ENCODE measurements at regions not wholly inside any gene's neighbourhood (a gene's known extent, or its start where the extent isn't known, plus 50 kb on each side); places are given as distances from the start of the nearest gene placed in this dataset.

DNA sequence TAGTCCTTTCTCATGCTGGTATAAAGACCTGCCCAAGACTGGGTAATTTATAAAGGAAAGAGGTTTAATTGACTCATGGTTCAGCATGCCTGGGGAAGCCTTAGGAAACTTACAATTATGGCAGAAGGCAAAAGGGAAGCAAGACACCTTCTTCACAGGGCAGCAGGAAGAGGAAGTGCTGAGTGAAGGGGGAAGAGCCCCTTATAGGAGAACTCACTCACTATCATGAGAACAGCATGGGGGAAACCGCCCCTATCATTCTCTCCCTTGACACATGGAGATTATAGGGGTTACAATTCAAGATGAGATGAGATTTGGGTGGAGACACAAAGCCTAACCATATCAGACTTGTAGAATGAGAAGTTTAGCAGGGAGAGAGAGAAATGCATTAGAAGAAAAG lies 373.3 kb upstream of the DIAPH2 start:
- DNase-seq (ENCODE audit: low spot score) (no peak), ATAC-seq (no peak)

DNA sequence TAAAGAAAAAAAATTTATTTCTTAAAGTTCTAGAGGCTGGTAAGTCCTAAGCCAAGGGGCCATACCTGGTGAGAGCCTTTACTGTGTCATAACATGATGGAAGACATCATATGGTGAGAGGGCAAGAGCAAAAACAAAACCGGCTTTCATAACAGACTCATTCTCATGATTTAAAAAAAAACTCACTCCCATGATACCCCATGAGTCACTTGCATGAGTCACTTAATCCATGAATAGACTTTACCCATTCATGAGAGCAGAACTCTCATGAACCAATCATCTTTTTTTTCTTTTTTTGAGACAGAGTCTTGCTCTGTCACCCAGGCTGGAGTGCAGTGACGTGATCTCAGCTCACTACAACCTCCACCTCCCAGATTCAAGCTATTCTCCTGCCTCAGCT lies 369.7 kb upstream of the DIAPH2 start:
- DNase-seq (ENCODE audit: low spot score) = no peak
- ATAC-seq = no peak

DNA sequence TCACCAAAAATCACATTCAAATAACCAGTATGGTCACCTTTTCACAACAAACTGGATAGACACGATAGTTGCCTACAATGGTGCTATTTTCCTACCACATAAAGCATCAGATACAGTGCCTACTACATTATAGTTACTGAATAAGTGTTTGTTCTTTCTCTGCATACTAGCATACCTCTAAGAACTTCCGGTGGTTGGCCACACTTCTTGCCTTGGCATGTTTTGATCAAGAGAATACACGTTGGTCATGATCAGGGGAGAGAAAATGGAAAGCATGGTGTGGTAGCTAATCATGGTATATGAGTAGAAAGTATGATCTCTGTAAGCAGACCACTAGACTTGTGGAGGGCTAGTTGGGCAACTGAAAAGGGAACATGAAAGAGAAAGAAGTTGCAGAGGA lies 322.8 kb upstream of the DIAPH2 start:
- DNase-seq (ENCODE audit: low spot score) = no peak
- no peak for ATAC-seq

DNA sequence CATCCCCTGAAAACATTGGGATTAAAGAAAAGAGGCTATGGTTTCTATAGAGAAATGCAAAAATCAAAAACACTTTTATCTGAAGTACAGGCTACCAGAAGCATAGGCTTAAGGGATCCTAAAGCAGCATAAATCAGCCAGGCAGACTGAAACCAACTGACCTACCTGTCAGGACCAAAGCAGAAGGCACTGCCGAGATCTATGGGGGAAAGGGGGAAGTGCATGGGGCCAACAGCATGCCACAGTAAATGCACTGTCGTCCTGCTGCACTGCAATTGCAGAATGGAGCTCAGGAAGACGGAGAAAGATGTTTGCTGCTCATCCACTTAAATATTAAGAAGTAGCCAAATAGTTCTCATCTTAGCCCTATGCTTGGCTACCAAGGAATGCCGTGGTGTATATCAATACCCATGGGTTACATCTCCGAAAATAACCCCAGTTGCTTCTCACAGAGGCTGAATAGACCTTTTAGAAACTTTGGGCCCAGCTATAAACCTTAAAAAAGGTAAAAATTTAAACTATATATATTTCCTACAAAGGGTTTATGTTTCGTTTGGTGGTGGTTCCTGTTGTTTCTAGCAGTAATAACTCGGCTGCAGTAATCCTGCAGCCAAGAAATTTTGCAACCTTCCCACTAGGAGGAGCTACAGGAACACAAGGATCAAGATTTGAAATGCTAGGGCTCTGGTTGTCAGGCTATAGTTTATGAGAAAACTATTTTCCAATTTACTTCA lies 312.2 kb upstream of the DIAPH2 start:
- DNase-seq (ENCODE audit: low spot score) = no peak
- peak; percentile 95 for ATAC-seq

DNA sequence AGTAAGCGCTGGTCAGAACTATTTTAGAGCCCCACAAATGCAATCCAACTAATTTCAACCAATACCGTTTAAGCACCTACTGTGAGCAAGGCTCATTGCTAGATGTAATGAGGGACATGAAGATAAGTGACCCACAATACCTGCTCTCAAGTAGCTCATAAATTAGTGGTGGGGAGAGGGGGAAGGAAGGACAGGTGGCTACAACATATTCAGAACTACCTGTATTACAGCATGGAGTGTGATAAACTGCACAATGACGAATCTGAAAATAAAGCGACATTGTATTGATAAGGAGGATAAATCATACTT lies 311.6 kb upstream of the DIAPH2 start:
- no peak for DNase-seq (ENCODE audit: low spot score)

DNA sequence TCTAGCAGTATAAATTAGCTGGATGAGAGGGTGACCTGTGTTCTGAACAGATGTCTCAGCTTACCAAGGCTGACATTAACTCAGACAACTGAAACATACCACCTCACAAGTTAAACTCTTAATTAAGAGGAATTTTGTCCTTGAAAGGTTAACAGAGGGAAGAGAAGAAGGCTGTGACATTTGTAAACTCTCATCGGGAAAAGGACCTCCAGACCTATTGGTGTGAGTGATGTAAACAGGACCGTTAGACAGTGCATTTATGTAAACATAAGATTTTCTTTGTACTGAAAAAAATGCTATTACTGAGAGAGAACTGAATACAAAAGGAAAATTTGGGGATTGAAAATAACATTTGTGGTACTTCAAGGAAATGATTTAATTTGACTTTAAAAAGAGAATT lies 308.4 kb upstream of the DIAPH2 start:
- ATAC-seq = no peak
- no peak for DNase-seq (ENCODE audit: low spot score)

More for the DNA sequence above, 311.6 kb upstream of the DIAPH2 start:
- ATAC-seq = no peak

DNA sequence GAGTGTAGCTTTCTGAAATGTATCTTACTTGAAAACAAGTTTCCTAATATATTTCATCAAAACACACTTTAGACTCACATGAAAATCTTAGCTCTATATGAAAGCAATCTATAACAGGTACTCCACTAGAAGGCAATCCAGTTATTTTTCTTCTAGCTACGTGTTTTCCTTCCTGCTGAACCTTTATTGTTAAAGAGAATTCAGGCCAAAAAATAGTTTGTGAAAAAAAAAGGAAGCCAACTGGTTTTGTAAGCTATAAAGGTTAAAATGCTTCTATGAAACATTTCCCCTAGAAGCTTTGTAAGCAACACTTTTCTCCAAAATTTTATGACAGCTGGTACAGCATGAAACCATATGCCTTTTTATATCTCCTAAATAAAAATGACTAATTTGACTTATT lies 304.7 kb upstream of the DIAPH2 start:
- ATAC-seq (no peak), DNase-seq (ENCODE audit: low spot score) (no peak)

DNA sequence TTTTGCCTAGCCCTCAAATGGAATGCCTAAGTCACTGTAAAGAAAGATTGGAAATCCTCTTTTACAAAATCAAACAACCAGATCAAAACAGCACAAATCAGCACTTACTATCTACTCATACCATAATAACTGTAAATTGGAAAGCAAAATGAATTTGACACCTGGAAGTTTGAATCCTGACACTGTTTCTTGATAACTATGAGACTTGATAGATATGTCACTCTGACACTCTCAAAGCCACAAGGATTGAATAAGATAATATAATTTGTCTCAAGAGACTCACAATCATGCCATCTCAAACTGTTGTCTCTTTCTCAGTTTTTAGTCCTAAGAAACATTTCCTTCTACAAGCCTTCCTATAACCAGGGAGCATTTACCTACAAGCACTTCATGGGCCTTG lies 302.6 kb upstream of the DIAPH2 start:
- DNase-seq (ENCODE audit: low spot score) = no peak
- ATAC-seq = no peak

DNA sequence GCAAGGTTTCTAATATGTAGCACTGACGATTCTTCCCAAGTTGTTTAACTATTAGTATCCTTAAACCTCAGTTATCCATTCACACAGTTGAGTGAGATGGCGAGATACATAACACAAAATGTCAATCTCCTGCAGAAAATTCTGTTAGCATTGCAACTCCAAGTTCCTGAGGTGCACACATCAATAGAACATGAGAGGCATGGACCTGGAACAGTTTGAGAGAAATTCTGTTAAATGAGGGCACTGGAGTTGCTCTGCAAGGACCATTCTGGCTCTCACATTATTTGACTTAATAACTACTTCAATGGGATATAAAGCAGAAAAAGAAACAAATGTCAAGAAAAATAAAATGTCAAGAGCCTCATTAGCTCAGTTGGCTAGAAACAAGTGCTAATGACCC lies 301.2 kb upstream of the DIAPH2 start:
- DNase-seq (ENCODE audit: low spot score) = no peak
- no peak for ATAC-seq

DNA sequence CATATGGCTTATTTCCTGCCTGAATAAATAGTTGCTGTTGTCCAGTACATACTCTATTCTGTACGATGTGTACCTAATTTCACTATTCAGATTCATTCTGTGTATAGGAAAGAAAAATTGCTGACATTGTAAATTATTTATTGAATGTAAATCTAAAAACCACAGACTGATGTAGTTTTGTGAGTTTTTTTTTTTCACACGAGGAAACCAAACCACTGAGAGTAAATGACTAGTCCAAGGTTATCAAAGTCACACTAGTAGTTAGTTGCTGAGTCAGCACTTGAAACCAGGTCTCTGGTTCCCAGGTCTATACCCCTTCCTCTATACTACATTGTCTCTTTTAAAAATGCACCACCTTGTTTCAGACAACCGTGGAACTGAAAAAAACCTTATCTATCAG lies 298.3 kb upstream of the DIAPH2 start:
- ATAC-seq (no peak), DNase-seq (ENCODE audit: low spot score) (no peak)

DNA sequence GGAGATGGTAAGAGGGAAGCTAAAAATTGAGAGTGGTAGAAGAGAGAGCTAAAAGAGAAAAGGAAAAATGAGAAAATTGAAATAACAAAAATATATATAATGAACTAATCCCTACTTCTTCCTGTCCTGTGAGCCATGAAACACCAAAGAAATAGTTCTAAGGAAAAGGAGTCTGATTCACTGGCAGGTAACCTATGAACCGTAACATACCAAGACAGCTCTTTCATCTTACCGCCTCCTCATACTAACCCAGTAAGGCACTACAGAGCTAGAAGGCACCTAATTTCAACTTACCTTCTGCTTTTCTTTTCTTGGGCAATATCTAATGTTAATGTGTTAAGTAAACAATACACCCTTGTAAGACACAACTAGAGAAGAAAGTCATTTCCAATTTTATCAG lies 297.7 kb upstream of the DIAPH2 start:
- ATAC-seq (no peak), DNase-seq (ENCODE audit: low spot score) (no peak)

DNA sequence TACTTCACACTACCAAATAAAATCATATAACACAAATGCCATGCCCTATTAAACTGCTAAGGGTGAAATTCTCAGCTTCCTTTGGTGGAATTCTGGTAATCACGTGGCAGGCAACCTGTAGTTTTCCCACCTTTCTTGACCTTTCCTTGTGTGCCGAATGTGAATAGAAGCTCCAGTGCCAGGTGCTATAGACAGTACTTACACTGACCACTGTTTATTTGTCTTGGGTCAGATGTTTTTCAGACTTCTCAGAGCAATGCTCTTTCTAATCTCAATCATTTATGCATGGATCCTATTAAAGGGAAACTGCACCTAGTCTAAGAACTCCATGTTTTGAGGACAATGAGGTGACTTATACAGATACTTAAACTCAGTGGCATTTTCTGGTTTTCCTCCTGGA lies 296.8 kb upstream of the DIAPH2 start:
- no peak for ATAC-seq
- no peak for DNase-seq (ENCODE audit: low spot score)

DNA sequence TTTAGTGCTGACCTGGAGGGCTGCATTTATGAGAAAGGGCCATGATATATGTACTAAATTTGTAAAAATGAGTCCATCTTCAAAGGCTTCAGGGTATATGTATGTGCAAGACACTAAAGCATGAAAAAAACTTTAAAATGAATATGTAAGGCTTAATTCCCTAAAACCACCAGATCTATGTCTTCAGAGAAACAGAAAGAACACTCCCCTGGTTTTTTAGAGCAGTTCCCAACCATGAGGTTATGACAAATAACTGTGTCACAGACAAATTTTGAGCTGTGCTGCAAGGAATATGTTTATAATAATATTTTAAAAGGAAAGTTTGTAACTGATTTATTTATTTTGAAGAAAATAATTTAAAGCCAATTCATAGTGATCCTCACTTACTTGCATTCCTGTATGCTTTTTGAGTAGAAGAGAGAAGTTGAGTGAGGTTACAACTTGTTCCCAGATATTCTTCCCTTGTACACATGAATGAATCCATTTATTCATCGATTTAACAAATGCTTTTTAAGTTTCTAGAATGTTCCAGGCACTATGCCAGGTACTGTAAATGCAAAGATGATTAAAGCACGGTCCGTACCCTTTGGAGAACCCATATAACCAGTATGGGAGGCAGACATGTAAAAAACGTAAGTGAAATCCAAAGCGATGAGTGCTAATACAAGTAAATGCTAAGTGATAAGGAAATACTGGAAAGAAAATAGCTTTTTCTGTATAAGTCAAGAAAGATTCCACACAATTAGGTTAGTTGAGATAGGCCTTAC lies 295.2 kb upstream of the DIAPH2 start:
- ATAC-seq = no peak
- no peak for DNase-seq (ENCODE audit: low spot score)

DNA sequence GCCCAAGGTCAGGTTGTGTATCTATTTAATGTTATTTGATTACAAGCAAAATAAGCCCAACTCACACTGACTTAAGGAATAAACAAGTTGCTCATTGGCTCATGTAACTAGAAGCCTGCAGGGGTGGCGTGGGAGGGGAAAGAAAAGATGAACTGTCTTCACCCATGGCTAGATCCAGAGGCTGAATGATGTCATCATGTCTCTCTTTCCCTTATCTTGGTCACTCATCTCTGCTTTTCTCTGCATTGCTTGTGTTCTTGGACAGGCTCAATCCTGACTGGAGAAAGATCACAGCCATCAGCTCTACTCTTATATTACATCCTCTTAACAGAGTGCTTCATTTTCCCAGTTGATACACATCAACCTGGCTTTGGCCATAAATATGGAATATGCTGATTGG lies 290.0 kb upstream of the DIAPH2 start:
- DNase-seq (ENCODE audit: low spot score) (no peak), ATAC-seq (no peak)

DNA sequence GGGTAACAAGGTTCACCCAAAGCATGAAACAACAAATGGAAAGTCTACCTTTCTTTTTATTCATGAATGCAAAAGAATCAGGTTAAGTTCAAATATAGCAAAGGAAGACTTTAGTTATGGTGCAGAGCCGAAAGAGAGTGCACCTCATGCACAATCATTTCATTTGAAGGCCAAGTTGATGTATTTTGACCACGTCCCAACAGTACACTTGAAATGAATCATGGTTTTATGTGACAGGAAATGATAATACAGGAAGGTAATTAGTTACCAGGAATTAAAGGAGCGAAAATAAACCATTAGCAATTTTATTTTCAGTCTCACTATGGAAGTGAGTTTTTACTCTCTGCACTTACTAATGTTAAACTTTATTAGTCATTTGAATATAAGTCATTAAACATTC lies 281.2 kb upstream of the DIAPH2 start:
- DNase-seq (ENCODE audit: low spot score) (no peak), ATAC-seq (no peak)

DNA sequence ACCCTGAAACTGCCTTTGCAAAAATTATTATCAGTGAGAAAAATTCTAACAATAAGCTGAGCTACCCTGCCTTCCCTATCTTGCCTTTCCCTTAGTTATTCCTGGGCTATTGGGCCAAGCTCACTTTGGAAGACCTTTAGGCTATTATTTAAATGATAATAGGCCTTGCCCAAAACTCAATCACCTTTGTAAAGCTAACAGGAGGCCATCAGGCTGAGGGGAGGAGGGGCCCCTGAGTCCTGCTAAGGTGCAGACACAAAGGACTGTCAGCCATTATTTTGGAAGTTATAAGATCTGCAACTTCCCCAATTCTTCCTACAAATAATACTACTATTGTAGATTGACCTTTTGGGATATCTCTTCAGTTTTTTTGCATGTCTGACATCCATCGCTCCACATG lies 278.8 kb upstream of the DIAPH2 start:
- ATAC-seq (no peak), DNase-seq (ENCODE audit: low spot score) (no peak)

DNA sequence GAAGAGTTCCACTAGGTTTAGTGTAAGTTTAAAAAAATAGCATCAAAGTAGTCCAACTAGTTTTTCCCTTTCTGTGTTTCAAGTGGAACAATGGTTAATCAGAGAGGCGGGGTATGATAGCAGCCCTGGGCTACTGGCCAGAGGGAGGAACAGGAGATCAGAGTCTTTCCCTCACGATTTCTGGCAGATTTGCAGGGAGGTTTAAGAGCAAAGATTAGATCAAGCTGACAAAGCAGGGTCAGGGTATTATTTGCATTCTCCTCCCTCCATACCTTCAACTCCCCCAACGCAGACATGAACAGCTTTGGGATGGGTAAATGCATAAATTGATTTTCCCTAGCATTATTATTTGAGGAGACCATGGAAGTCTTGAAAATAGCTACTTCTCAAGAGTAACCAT lies 277.6 kb upstream of the DIAPH2 start:
- DNase-seq (ENCODE audit: low spot score) = peak; percentile 72
- ATAC-seq = peak; percentile 92

DNA sequence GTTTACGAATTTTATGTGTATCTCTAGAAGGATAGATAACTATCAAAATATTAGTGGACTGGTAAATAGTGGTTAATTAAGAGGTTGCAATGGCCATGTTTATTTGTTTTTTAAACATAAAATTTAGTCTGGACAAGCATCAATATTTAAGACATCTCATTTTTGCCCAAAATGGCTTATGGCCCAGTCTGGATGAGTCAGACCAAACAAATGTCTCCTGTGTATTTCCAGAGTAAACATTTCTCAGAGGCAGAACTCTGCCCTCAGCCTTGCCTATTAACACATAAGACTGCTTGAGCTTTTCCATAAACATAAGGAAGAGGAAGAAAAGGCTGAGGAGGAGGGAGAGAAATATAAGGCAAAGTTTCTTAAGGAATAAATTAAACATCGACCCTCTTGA lies 277.1 kb upstream of the DIAPH2 start:
- ATAC-seq (peak; percentile 86), DNase-seq (ENCODE audit: low spot score) (peak; percentile 43)

DNA sequence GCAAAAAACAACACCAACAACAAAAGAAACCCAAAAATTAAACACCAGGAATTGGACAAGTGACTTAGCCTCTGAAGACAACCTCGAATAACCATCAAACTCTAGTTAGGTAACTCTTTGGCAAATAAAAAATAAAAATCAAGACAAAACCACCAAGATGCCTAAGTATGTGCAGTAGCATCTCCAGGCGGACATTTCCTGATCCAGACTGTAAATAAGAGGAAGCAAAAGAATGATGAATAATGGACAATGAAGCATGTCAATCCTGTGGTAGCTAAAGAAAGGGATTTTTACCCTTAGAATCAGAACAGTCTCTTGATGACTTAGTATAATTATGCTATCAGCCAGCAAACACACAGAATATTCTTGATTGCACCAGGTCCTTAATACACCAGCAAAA lies 276.7 kb upstream of the DIAPH2 start:
- no peak for DNase-seq (ENCODE audit: low spot score)
- no peak for ATAC-seq

DNA sequence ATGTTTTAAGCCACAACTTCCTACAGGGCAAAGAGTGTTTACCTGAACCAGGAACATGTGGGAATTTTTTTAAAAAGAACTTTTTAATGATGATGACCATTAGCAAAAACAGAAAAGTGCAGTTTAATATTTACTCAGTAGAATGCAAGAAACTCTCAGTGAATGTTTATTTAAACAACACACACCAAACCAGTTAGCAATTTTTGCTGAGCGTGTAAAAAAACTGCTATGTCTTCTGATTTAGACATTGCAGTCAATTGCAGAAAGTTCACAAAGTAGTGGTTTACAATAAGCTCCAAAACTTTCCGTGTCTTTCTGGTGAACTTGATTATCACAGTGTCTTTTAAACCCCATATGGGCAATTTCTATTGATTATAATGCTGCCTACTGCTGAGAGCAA lies 273.7 kb upstream of the DIAPH2 start:
- ATAC-seq (peak; percentile 43), DNase-seq (ENCODE audit: low spot score) (no peak)

DNA sequence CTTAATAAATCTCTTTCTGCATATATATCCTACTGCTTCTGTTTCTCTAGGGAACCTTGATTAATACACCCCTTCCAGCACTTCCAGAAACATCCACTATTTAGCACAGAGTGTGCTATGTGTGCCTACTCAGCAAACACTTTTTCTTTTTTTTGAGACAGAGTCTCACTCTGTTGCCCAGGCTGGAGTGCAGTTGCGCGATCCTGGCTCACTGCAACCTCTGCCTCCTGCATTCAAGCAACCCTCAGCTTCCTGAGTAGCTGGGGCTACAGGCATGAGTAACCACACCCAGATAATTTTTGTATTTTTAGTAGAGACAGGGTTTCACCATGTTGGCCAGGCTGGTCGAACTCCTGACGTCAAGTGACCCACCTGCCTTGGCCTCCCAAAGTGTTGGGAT lies 266.9 kb upstream of the DIAPH2 start:
- no peak for DNase-seq (ENCODE audit: low spot score)
- ATAC-seq = no peak

DNA sequence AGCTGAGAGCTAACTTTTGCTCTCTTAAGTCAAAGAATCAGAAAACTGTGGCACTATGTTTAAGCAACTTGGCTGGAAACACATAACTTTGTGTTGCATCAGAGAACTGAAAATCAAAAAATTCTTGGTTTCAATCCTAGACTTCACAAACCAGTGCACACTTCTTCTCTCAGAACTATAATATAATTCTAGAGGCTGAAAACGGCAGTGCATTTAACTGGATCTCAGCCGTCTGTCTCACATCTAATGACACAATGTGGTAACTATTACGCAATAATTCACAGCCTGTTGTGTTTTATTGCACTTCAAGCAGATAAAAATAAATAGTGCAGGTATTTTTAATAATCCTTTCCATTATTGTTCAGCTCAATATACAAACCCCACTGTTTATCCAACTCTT lies 260.6 kb upstream of the DIAPH2 start:
- ATAC-seq = peak; percentile 39

DNA sequence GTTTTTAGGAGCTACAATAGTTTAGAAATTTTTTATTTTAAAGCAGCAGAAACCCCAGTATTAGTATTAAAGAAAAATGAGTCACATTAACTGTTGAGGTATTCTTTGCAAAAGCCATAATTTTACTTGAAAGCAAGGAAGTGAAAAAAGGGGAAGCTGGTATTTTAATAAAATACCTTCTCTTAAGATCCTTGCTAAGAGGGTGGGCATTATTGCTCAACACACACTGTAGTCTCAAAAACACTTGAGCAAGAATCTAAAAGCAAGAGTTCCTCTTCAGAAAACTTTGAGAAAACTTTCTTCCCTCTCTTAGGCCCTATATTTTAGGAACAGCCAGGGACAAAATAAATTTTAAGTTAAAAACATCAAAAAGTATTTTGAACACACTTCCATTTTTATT lies 259.4 kb upstream of the DIAPH2 start:
- DNase-seq (ENCODE audit: low spot score) = no peak
- ATAC-seq = no peak

More for the DNA sequence above, 260.6 kb upstream of the DIAPH2 start:
- no peak for DNase-seq (ENCODE audit: low spot score)
